ENCODE measurements at regions not wholly inside any gene's neighbourhood (a gene's known extent, or its start where the extent isn't known, plus 50 kb on each side); places are given as distances from the start of the nearest gene placed in this dataset.

GRCh38 chr4:174418640-174419212 is 103.6 kb downstream of the HPGD start:
- H3K4me3 ChIP-seq (ENCODE audit: low read depth, low read length): no peak overlapping the region
- no peak for TF ChIP-seq CTCF (IDR thresholded peaks at IDR 0.05; ENCODE audit: control insufficient read depth, extremely low read depth, insufficient read depth)
- no peak for DNase-seq (ENCODE audit: low read depth)

- no peak for DNase-seq (ENCODE audit: low read depth)
- no peak overlapping the region for H3K4me3 ChIP-seq (ENCODE audit: low read depth, low read length)
- TF ChIP-seq CTCF (IDR thresholded peaks at IDR 0.05; ENCODE audit: control insufficient read depth, extremely low read depth, insufficient read depth): no peak
Observed at GRCh38 chr4:174408841-174409552, 113.3 kb downstream of the HPGD start.

GRCh38 chr4:174406383-174406782 is 115.9 kb downstream of the HPGD start:
- no peak for TF ChIP-seq CTCF (IDR thresholded peaks at IDR 0.05; ENCODE audit: control insufficient read depth, extremely low read depth, insufficient read depth)
- no peak overlapping the region for H3K4me3 ChIP-seq (ENCODE audit: low read depth, low read length)
- no peak for DNase-seq (ENCODE audit: low read depth)

- no peak for TF ChIP-seq CTCF (IDR thresholded peaks at IDR 0.05; ENCODE audit: control insufficient read depth, extremely low read depth, insufficient read depth)
Observed at GRCh38 chr4:174405923-174406322, 116.4 kb downstream of the HPGD start.

GRCh38 chr4:174404677-174405076 is 117.6 kb downstream of the HPGD start:
- TF ChIP-seq CTCF (IDR thresholded peaks at IDR 0.05; ENCODE audit: control insufficient read depth, extremely low read depth, insufficient read depth): no peak
- H3K4me3 ChIP-seq (ENCODE audit: low read depth, low read length): no peak overlapping the region
- no peak for DNase-seq (ENCODE audit: low read depth)

More at GRCh38 chr4:174405923-174406322, 116.4 kb downstream of the HPGD start:
- no peak overlapping the region for H3K4me3 ChIP-seq (ENCODE audit: low read depth, low read length)
- DNase-seq (ENCODE audit: low read depth): no peak

- no peak for DNase-seq (ENCODE audit: low read depth)
- TF ChIP-seq CTCF (IDR thresholded peaks at IDR 0.05; ENCODE audit: control insufficient read depth, extremely low read depth, insufficient read depth): no peak
- no peak overlapping the region for H3K4me3 ChIP-seq (ENCODE audit: low read depth, low read length)
Observed at GRCh38 chr4:174403177-174403543, 119.1 kb downstream of the HPGD start.
